ENCODE measurements at regions not wholly inside any gene's neighbourhood (a gene's known extent, or its start where the extent isn't known, plus 50 kb on each side); places are given as distances from the start of the nearest gene placed in this dataset.

DNA sequence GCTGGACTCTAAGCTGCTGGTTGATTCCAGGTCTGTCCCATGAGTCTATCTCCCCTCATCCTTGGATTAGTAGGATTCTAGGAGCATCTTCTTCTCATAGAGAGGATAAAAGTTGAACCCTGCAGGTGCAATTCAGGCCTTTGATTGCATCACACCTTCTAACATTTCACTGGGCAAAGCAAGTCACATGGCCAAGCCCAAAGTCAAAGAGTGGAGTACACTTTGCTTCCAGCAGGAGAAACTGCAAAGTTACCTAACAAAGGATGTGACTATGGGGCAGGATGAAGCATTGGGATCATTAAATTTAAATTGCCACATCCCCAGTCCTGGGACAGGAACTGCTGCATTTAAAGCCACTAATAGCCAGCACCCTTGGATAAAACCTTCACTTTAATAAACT, 51.0 kb upstream of the EGFLAM start:
- Histone ChIP-seq H3K36me3 (no peaks in the 10 kb centered on the region), H3K9me3 (no peaks in the 10 kb centered on the region), H3K9ac (no peak overlapping the region), H3K4me3 (no peak overlapping the region), H3K4me1 (no peaks in the 10 kb centered on the region), H3K27ac (no peak overlapping the region), H4K20me1 (no peaks in the 10 kb centered on the region), H3K4me2 (no peak overlapping the region), H3K27me3 (no peaks in the 10 kb centered on the region)
- peak; percentile 43; the same call in 1 of the 2 replicates for TF ChIP-seq Cebpa-rat (IDR thresholded peaks at IDR 0.05)

DNA sequence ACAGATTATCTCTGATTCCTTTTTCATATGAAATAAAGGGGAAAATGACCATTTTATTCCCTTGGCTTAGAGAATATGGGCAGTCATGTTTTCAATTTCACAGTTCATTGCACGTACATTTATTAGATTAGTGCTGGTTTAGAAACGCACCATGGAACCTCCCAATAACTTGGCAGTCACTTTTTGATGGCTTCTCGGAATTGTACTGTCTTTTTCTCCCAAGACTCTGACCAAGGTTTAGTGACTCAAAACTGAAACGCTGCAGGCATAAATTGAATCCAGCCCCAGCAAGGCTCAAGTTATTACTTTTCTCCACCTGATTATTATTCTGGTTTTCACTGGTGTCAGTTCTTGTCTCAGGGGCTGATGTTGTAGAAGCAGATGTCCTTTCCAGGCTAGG, 55.6 kb upstream of the EGFLAM start:
- Histone ChIP-seq H3K27ac (no peak overlapping the region), H3K36me3 (no peaks in the 10 kb centered on the region), H3K4me1 (no peaks in the 10 kb centered on the region), H3K4me2 (no peak overlapping the region), H4K20me1 (no peaks in the 10 kb centered on the region), H3K9ac (no peak overlapping the region), H3K9me3 (no peaks in the 10 kb centered on the region), H3K4me3 (no peak overlapping the region), H3K27me3 (no peaks in the 10 kb centered on the region)
- TF ChIP-seq Cebpa-rat (IDR thresholded peaks at IDR 0.05) = no peak

GRCh38 chr5:38200872-38201557, 57.3 kb upstream of the EGFLAM start:
- Histone ChIP-seq H3K9ac (no peak overlapping the region), H3K27ac (no peak overlapping the region), H3K4me2 (no peak overlapping the region), H3K4me3 (no peak overlapping the region), H4K20me1 (no peaks in the 10 kb centered on the region), H3K4me1 (no peaks in the 10 kb centered on the region), H3K36me3 (no peaks in the 10 kb centered on the region), H3K9me3 (no peaks in the 10 kb centered on the region), H3K27me3 (no peaks in the 10 kb centered on the region)
- TF ChIP-seq Cebpa-rat (IDR thresholded peaks at IDR 0.05) = no peak

DNA sequence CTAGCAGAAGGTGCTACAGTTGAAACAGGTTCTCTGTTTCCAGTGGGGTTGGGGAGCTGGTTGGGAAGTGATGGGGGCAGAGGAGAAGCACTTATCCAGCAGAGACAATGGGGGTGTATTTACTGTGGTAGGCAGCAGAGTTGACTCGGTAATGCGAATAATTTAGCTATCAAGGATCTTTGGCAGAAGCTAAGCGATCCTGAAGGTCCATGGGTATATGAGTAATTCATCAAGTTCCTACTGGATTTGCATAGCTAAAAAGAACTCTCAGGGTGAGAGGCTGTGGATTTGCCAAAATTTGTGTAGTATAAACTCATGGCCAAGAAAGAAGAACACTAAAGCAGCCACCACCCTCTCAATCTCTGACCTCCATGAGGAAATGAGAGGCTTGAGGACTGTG, 61.2 kb upstream of the EGFLAM start:
- Histone ChIP-seq H3K4me2 (no peak overlapping the region), H3K27me3 (no peaks in the 10 kb centered on the region), H4K20me1 (no peaks in the 10 kb centered on the region), H3K4me3 (no peak overlapping the region), H3K27ac (no peak overlapping the region), H3K4me1 (no peaks in the 10 kb centered on the region), H3K9ac (no peak overlapping the region), H3K36me3 (no peaks in the 10 kb centered on the region), H3K9me3 (no peaks in the 10 kb centered on the region)
- TF ChIP-seq Cebpa-rat (IDR thresholded peaks at IDR 0.05) = no peak

DNA sequence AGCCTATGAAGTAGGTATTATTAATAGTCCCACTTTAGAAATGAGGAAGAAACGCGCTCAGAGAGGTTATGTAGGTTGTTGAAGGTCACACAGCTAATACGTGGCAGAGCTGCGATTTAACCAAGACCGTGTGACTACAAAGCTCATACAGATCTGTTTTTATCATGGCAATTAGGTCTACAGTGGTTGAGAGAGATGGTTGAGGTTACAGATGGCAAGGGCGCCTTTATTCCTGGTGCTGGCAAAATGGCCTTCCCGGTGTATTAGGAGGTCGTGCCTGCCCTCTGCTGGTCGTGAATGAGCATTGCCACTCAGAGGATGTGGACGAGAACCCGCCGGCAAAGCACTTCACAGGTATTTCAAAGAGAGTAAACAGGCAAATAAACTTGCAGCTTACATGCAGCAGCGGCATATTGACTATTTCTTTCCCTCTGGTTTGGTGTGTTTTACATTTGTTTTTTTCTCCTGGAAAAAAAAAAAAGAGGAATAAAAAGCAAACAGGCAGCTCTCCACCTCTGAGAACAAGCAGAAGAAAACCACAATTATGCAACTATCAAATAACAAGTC, 65.3 kb upstream of the EGFLAM start:
- H3K9me3 ChIP-seq = no peaks in the 10 kb centered on the region
- TF ChIP-seq Cebpa-rat (IDR thresholded peaks at IDR 0.05) = no peak
- H3K4me1 ChIP-seq = no peaks in the 10 kb centered on the region
- H4K20me1 ChIP-seq = no peaks in the 10 kb centered on the region
- H3K4me2 ChIP-seq = no peak overlapping the region
- no peak overlapping the region for H3K27ac ChIP-seq
- no peaks in the 10 kb centered on the region for H3K27me3 ChIP-seq
- no peaks in the 10 kb centered on the region for H3K36me3 ChIP-seq
- H3K4me3 ChIP-seq = no peak overlapping the region
- no peak overlapping the region for H3K9ac ChIP-seq

DNA sequence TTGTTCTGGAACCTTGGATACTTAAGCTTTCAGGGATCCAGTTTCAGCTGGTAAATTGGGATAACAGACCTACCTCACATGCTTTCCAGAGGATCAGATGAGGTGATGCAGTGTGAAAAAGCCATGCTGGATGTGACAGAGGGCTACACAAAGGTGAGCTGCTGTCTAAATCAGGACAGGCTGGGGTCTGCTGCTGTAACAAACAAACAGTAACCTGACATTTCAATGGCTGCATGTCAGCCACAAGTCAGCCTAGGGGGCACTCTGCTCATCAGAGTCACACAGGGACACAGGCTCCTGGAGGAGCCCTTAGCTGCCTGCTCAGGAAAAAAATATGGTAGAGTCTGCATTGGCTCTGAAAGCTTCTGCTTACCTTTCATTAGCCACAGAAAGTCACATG, 66.7 kb upstream of the EGFLAM start:
- Histone ChIP-seq H3K9ac (no peak overlapping the region), H3K4me1 (no peaks in the 10 kb centered on the region), H3K27ac (no peak overlapping the region), H3K4me3 (no peak overlapping the region), H3K27me3 (no peaks in the 10 kb centered on the region), H4K20me1 (no peaks in the 10 kb centered on the region), H3K36me3 (no peaks in the 10 kb centered on the region), H3K4me2 (no peak overlapping the region), H3K9me3 (no peaks in the 10 kb centered on the region)
- TF ChIP-seq Cebpa-rat (IDR thresholded peaks at IDR 0.05) = no peak

GRCh38 chr5:38190111-38190510, 68.2 kb upstream of the EGFLAM start:
- Histone ChIP-seq H3K4me2 (no peak overlapping the region), H3K27me3 (no peaks in the 10 kb centered on the region), H3K4me1 (no peaks in the 10 kb centered on the region), H4K20me1 (no peaks in the 10 kb centered on the region), H3K4me3 (no peak overlapping the region), H3K9me3 (no peaks in the 10 kb centered on the region), H3K36me3 (no peaks in the 10 kb centered on the region), H3K27ac (no peak overlapping the region), H3K9ac (no peak overlapping the region)
- no peak for TF ChIP-seq Cebpa-rat (IDR thresholded peaks at IDR 0.05)

DNA sequence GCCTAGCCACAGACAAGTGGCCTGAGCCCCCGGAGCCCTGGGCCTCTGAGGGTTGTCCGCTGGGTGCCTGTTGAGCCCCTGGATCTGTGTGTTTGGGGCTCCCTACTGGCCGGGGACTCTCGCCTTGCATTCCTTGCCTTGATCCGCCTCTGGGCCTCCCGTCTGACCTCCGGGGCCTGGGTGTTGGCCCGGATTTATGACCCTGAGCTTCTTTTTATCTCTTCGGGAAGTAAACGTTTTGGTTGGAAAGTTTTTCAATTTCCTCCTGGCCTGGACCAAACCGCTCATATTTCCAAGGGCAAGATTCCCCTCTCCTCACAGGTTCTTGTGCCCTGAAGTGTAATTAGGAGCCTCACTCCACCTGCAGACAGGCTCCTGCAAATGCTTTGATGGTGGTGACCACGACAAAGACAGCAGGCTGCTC, 69.3 kb upstream of the EGFLAM start:
- no peak overlapping the region for H3K27ac ChIP-seq
- H4K20me1 ChIP-seq = no peaks in the 10 kb centered on the region
- no peaks in the 10 kb centered on the region for H3K9me3 ChIP-seq
- no peak for TF ChIP-seq Cebpa-rat (IDR thresholded peaks at IDR 0.05)
- no peaks in the 10 kb centered on the region for H3K27me3 ChIP-seq
- H3K36me3 ChIP-seq = no peaks in the 10 kb centered on the region
- no peaks in the 10 kb centered on the region for H3K4me1 ChIP-seq
- H3K4me3 ChIP-seq = no peak overlapping the region
- no peak overlapping the region for H3K4me2 ChIP-seq
- H3K9ac ChIP-seq = no peak overlapping the region

- Histone ChIP-seq H4K20me1 (no peaks in the 10 kb centered on the region), H3K4me2 (no peak overlapping the region), H3K36me3 (no peaks in the 10 kb centered on the region), H3K4me3 (no peak overlapping the region), H3K4me1 (no peaks in the 10 kb centered on the region), H3K27me3 (no peaks in the 10 kb centered on the region), H3K9ac (no peak overlapping the region), H3K27ac (no peak overlapping the region), H3K9me3 (no peaks in the 10 kb centered on the region)
- no peak for TF ChIP-seq Cebpa-rat (IDR thresholded peaks at IDR 0.05)
These were observed 69.8 kb upstream of the EGFLAM start for GRCh38 chr5:38188591-38188990.

GRCh38 chr5:38187532-38187931, 70.8 kb upstream of the EGFLAM start:
- no peak overlapping the region for H3K27ac ChIP-seq

More at GRCh38 chr5:38187532-38187931, 70.8 kb upstream of the EGFLAM start:
- no peak overlapping the region for H3K9ac ChIP-seq
- H3K4me1 ChIP-seq = no peaks in the 10 kb centered on the region
- no peak overlapping the region for H3K4me3 ChIP-seq
- no peak for TF ChIP-seq Cebpa-rat (IDR thresholded peaks at IDR 0.05)
- H3K36me3 ChIP-seq = no peaks in the 10 kb centered on the region
- H4K20me1 ChIP-seq = no peaks in the 10 kb centered on the region
- H3K27me3 ChIP-seq = no peaks in the 10 kb centered on the region
- no peaks in the 10 kb centered on the region for H3K9me3 ChIP-seq
- no peak overlapping the region for H3K4me2 ChIP-seq

All from BLaER1 (cell line).